Activated T-cell treated with anti-CD3 and anti-CD28 coated beads for 24 hours (primary cell): ENCODE measurements at regions not wholly inside any gene's neighbourhood (a gene's known extent, or its start where the extent isn't known, plus 50 kb on each side); places are given as distances from the start of the nearest gene placed in this dataset.

Source experiments
- DNase-seq: peaks from one replicate; pipeline ENCODE4 v3.0.0-alpha.2; 2020; ENCODE audit warnings: low read depth

DNA sequence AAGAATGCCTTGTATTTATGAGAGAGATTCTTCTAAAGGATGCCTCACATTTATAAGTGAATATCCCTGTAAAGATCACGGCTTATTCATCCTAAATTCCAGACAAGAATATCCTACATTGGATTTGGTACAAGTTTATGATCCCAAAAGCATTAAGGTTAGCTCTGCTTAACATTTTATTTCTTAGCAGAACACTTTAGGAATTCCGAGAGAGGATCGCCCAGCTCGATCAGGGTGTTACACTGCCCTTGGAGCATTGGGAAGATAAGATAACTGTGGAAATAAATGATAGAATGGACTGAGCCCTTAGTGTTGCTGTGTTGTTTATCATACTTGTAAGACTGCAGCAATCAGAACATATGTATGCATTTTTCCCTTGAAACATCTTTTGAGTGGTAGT, 223.0 kb upstream of the CDIN1 start:
- DNase-seq: no peak

DNA sequence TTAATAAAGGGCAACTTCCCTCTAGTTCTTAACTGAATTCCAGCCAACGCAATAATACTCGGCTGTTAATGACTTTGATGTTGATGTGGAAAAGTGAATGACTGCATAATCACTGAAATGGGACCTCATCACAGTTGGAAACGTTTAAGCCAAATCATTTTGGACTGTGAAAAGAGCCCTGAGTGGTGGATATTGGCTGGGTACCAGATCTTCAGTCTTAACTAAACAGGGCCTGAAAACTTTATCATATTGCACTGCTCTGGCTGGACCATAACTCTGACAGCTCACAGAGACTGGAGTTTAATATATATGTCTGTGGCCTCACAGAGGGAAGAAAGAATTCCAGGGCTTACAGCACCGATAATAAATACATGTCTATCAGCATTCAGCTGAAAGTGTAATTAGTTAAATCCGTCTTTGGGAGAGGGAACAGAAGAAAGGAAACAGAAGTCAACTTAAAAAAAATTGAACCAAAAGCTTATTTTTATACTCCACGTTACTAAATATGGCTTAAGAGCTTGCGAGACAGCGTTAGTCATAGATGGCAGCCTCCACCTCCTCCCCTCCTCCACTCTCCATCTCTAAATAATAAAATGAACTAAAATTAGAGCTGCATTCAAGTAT, 222.3 kb upstream of the CDIN1 start:
- DNase-seq: no peak

DNA sequence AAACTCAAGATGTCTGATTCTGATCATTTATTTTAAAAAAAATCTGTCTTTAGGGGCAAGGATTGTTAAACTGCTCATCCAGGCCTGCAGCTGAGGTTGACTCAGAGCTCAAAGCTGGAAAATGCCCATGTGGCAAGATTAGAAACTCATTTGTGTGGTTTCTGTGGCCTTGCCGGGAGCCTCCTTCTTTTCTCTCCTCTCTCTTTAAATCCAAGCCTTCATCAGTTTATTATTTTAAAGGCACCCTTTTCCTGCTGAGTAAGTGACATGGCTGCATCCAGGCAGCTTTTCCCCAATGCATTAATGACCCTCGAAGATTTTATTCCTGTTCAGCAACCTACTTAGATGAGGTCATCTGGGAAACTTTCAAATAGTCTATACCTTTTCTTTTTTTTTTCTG, 221.3 kb upstream of the CDIN1 start:
- no peak for DNase-seq

DNA sequence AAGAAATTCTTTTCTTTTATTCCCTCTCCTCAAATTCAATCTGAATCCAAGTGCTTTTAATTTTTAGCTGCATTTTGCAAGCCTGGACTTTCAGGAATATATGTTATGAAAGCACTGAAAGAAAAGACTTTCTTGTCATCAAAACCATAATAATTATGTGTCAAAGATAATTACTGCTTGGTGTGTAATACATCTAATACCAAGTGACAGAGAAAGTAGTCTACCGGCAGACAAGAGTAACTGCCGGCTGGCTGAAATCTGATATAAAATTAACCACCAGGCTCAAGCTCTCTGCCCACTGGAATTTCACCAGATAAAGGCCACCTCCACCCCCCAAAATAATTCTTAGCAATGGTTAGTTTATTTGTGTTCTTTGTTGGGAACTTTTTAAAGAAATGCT, 220.9 kb upstream of the CDIN1 start:
- no peak for DNase-seq

DNA sequence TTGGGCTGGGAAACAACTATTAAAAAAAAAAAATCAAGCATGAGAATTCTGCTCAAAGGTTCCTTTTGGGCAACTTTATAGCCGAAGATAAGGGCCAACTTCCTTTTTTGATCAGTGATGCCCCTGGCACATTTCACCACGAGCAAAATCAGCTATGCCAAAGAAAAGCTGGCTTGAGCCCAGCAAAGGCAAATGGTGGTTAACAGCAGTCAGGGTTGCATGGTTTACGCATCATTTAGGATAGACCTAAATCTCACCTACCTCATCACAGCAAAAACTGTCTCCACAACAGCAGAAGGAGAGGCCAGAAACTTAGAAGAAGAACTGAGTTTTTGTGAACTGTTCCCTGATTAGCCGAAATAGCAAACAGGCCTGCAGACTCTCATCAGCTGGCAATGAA, 220.1 kb upstream of the CDIN1 start:
- no peak for DNase-seq

DNA sequence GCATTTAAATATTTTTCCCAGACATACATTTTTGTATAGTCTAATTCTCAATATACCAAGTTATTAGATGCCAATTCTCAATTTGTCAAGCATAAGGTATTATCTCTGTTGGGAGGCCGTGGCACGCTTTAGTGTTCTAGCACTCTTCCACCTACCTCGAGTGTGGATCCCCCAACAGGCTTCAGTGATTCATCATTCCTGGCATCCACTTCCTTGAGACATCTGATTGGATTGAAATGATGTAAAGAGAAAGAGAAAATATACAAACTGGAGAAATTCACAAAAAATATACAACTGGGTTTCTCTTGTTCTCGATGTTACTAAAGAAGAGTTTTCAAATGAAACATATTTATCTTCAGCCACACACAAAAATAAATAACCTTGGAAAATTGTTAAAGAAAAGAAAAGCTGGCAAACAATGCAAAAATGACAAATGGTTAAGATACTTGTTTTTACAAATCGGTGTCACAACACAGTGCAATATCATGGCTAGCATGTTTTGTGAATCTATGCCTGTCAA, 218.0 kb upstream of the CDIN1 start:
- no peak for DNase-seq

DNA sequence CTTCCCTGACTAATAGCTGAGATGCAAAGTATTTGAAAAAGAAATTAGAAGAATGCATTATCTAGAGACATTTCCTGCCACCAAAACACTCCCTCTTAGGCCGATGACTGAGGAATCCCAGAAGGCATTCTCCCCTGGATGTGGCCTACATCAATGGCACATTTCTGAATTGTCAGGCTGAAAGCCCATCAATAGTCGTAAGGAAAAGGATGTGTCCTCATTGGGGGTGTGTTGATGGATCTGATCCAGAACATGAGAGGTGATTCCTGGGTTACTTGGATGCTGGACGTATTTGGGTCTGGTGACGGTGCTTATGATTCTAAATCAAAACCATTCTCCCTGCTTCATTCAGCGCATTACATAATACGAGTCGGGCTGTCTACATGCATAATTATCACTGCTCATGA, 216.9 kb upstream of the CDIN1 start:
- no peak for DNase-seq

DNA sequence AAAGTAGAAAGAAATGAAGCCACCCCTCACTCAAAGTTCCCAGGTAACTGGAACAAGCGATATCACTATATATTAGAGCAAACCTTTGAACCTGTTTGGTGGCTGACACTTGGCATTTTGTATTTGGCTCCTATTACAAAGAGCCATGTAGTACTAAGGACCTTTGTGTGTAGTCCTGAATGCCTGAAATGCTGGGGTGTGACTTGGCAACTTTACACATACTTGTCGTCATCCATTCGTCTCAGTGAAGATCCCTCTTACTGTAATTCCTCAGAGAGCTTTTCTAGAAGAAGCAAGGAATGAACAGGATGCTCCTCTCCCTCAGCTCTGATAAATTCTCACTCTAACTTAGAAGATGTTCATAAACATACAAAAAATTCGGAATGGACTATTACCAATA, 216.1 kb upstream of the CDIN1 start:
- DNase-seq: no peak

DNA sequence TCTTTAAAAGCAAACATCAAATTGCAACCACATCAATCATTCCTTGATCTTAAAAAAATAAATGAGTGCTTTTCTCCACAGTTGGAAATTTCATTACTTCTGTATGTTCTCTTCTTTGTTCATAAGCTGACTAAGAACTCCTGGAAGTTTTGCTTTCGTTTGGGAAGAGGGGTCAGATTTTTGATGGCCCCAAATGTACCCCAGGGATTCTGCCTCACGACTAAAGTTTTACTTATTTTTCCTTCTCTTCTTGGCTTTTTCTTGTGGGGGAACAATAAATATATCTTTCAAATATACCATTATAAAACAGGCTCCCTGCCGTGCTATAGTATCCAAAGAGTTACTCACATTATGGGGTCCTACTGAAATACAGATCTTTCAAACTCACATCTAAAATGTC, 215.0 kb upstream of the CDIN1 start:
- no peak for DNase-seq

DNA sequence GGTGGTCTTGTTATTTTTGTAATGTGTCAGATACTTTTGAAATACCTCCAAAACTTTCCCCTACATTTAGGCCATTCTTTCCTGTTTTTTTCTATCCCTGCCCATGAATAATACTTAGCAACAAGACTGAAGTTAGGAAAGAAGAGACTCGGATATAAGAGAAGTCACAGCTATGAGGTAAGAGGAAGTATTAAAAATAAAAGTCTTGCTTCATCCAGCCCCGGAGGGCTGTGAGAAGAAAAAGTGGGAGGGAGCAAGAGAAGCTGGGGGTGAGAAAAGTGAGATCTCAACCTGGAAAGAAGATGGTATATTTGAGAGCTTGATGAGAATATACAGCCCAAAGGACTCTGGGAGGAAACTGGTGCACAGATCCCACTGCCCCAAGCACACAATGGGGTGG, 213.5 kb upstream of the CDIN1 start:
- no peak for DNase-seq

DNA sequence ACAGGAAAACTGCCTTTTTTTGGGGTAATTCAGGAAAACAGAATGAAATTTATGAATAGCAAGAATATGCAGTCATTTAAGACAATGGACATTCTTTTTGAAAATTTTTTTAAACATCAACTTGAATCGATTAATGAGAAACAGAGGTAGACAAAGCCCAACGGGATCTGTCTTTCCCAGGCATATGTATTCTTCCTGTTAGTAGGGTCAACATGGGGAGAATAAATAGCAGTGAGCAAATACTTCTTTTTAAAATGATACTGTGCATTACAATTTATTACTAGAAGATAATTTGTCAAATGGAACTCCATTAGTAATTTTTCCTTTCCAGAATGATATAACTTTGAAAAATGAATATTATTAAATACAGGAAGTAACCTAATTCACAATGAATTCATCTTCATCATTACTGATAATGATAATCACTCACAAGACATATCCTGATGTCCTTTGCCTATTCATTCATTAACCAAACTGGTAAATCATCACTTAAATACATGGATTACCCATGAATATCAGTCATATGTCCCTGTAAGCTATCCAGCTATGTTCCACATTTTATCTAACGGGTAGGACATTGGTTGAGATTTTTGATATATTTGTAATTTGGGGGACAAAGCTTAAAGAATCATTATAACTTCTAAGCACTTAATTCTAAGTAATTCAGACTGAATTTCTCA, 209.2 kb upstream of the CDIN1 start:
- no peak for DNase-seq

DNA sequence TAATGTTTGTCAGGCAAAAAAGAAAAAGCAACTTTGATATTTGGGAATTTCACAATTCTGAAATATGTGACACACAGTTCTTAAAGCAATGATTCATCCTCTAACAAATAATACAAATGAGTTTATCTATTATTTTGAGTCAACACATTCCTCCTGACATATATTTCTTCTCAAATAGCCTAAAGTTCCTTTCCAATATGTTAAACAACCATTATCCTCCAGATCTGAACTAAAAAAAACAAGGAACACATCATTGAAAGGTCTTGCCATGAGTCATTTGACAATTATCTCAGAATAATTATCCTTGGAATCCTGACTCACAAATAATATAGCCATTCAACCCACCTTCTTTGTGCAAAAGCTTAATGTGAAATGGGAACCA, 208.7 kb upstream of the CDIN1 start:
- DNase-seq: no peak

DNA sequence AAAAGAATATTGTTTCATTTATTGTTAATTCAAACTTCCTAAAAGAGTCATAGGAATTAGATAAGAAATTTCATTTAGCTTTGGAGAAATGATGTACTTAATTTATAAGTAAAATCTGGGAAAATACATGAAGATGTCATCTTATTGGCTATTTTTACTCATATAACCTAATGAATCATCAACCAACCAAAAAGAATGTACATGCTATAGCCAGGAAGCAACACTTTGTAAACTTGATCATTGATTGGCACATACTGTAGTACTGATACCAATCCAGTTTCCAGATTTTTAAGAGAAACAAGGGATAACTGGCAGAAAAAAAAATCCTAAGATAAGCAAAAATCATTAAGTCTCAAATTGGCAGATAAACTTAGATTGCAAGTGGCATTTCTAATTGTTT, 207.9 kb upstream of the CDIN1 start:
- no peak for DNase-seq

DNA sequence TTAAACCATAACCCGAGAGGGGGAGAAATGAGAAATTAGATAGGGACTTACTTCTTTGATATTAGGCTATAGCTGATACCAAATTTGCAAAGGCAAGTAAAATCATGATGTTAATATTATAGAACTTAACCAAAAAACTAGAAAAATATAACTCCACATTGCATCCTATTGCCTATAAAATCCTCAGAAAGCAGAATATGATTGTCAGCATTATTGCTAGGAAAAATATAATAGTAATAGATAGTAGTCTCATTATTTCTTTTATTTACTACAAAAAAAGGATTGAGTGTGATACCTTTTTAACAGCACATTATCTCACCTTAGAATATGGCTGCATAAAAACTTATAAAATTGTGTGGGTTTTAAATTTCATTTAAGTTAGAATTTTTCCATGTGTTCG, 206.5 kb upstream of the CDIN1 start:
- DNase-seq: no peak

DNA sequence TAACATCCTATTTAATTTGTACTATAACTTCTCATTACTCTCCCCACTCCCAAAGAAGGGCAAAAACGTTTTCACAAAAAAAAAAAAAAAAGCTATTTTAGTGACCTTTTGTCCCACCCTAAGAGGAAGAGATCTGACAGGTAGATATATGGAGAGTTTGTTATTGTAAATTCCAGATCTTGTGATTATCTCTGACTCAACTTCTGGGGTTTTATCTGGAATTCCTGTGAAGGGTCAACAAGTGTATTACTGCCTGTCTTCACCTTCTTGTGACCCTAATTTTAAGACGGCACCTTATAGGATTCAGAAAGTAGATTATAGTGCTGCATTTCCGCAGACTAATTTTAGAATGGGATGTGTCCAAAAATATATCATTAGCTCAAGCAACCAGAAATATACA, 205.9 kb upstream of the CDIN1 start:
- no peak for DNase-seq

DNA sequence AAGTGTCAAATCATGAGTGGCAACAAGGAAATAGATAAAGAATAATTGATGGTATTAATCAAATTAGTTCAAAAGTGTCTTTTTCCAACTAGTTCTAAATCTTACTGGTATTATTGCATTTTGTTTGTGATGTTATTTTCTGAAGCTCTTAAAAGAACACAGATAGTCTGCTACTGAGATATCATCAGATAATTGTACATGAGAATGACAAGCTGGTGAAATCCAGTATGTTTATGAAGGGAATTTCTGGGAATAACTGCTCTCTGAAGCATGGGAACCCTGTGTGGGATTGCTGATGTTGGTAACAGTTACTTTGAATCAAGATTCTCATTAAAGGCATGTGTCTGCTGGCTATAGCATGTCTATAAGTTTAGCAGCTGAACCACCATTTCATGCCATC, 190.3 kb upstream of the CDIN1 start:
- DNase-seq: no peak

DNA sequence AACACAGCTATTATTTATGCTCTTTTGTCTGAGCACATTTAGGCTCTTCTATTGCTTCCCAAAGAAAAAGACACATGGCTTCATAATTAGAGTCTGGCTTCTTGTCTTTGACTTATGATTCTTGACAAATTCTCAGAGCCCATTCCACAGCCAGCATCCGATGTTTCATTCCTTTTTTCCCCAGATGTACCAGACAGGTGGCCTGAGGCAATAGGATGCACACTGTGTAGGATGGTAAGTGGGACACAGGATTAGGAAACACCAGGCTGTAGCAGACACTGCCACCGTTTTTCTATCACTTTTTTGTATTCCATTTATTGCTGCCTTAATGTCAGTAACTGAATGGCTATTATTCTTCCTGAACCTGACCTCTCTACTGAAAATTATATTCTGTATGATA, 188.9 kb upstream of the CDIN1 start:
- DNase-seq: no peak

DNA sequence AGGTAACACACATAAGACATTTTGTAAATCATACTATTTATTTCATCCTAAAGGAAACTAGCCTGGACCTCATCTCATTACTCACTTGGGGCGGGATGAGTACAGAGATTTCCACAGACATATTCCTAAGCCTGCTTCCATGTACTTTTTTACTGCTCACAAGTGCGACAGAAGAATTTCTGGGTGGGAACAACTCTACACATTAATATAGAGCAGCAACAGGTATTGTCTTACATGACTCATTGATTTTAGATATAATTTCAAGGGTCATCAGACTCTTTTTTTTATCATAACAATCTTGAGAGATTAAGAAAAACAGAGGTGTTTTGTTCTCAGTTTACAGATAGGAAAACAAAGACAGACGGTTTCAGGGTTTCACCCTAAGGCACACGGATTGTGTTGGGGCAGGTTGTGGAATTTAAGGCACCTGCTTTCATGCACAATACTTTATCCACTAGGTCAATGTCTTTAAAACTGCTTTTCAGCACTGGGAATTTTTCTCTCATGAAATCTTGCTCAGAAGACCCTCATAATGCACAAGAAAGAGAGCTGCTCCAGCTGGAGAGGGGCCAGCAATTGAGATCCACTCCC, 186.7 kb upstream of the CDIN1 start:
- DNase-seq: no peak

DNA sequence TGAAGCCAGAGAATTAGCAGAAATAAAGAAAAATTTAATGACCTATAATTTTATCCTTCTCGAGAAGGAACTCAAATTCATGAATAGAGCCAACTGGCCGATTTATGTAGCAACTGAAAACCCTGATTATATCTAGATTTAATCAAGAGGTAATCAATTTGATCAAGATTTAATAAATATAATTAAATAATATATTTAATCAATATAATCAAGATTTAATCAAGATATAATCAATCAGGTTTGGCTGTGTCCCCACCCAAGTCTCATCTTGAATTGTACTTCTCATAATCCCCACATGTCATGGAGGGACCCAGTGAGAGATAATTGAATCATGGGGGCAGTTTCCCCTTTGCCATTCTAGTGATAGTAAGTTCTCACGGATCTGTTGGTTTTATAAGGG, 181.2 kb upstream of the CDIN1 start:
- DNase-seq: no peak

DNA sequence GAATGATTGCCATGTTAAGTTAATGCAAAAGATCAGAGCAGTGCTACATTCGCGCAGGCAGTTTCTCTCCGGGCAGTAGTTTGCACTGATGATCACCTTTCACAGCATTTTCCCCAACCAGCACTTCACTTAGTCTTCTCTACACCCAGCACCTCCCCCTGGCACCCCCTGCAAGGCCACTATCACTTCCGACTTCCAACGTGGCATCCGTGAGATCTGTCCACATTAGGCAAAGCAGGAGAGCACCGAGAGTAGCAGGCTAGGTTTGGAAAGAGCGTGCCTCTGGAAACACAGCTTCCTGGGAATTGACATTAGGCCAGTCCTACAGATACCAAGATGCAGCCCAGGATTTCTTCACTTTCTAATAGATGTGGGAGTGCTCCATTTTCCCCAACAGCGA, 180.2 kb upstream of the CDIN1 start:
- no peak for DNase-seq

DNA sequence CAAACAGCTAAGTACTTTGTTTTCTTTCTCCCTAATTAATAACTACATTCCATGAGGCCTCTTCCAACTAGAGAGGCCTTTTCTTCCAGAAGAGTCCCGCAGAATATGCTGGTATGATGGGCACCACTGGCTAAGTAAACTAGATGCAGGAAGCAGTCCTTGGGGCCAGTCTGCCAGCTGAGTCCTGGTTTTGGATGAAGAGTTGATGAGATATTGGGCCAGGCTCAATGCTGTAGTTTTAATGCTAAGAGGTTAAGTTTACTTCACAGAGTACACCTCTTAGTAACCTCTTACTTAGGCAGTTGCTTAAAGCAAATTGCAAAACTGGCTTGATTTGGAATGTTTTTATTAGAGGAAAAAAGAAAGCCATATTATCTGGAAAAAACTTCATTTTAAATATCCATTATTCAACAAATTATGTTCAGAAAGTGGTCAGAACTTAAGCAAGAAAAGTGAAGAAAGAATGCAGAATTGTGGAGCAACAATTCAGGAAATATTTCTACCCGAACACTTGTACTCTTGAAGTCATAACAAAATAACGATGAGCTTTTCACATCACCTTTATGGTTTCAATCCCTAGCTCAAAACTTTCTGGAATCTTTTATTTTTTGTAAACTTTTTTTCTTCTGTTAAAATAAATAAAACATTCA, 178.4 kb upstream of the CDIN1 start:
- DNase-seq: no peak

DNA sequence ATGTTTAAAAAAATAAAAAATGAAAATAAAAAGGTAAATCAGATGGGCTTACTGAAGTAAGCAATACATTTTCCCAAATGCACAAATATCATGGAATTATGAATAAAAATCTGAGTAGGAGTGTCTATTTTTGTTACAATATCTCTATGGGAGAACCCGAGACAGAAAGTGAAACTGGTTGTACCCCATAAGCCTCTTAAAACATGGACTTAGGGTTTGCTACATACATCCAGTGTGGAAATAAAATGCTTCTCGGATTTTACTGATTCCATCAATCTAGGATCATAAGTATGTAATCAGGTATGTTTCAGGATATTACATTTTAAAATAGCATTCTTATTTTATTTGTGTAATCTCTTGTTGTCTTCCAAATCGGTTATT, 177.8 kb upstream of the CDIN1 start:
- DNase-seq: no peak

DNA sequence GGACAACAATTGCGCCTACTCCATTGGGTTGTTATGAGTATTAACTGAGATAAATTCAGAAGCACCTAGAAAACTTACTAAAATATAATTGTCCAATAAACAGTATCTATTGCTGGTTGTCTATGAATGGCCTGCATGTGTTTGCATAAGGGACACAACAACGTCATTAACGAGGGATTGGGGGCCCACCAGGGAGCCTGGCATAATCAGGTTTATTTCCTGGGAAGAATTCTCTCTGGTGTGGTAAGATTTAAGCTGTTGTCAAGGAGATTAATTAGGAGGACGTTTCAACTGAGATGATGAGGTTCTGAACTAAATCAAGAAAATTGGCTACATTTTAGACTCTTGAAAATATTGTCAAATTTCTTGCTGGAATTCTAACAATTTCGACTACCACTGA, 176.1 kb upstream of the CDIN1 start:
- no peak for DNase-seq
